ENCODE measurements at regions not wholly inside any gene's neighbourhood (a gene's known extent, or its start where the extent isn't known, plus 50 kb on each side); places are given as distances from the start of the nearest gene placed in this dataset.
"Not testable (repeated sequence)": the region's sequence is repeated elsewhere in the genome, so short reads cannot be mapped to it uniquely, and the experiment has no call there.

DNA sequence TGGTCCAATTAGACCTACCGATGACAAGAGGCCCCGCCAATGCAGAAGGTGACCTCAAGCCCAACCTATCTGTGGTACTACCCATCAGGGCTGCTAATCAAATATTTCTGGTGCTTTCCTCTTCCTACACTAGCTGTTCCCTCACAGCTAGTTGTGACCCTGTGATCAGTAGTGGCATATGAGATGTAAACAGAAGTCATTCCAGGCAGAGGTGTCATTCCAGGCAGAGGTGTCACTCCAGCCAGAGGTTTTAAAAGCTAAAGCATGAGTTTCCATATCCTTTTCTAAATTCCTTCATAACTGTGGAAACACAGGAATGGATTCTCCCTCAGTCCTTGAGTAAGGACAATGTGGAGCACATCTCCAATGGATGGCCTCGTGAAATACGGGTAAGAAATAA, 110.9 kb upstream of the DNAJC10 start:
- H3K27ac ChIP-seq (ENCODE audit: low read length): no peak overlapping the region
- TF ChIP-seq, protein P1, sequence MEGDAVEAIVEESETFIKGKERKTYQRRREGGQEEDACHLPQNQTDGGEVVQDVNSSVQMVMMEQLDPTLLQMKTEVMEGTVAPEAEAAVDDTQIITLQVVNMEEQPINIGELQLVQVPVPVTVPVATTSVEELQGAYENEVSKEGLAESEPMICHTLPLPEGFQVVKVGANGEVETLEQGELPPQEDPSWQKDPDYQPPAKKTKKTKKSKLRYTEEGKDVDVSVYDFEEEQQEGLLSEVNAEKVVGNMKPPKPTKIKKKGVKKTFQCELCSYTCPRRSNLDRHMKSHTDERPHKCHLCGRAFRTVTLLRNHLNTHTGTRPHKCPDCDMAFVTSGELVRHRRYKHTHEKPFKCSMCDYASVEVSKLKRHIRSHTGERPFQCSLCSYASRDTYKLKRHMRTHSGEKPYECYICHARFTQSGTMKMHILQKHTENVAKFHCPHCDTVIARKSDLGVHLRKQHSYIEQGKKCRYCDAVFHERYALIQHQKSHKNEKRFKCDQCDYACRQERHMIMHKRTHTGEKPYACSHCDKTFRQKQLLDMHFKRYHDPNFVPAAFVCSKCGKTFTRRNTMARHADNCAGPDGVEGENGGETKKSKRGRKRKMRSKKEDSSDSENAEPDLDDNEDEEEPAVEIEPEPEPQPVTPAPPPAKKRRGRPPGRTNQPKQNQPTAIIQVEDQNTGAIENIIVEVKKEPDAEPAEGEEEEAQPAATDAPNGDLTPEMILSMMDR (IDR thresholded peaks at IDR 0.05; ENCODE audit: borderline replicate concordance, extremely low read depth, low read length, poor library complexity, severe bottlenecking): no peak
- TF ChIP-seq EZH2 (IDR thresholded peaks at IDR 0.05; ENCODE audit: borderline replicate concordance, low read depth, low read length, severe bottlenecking): no peak
- H3K9ac ChIP-seq (ENCODE audit: low read depth, low read length): no peak overlapping the region
- no peak overlapping the region for H3K4me3 ChIP-seq (ENCODE audit: low read depth in 1 of 2, low read length in 2 of 2)
- H2AFZ ChIP-seq (ENCODE audit: low read depth, low read length): no peak overlapping the region
- no peaks in the 10 kb centered on the region for H3K79me2 ChIP-seq (ENCODE audit: insufficient read depth, low read length)
- no peaks in the 10 kb centered on the region for H3K4me1 ChIP-seq (ENCODE audit: insufficient read depth, low read length)
- no peaks in the 10 kb centered on the region; the same call in 1 of the 2 replicates for H4K20me1 ChIP-seq (ENCODE audit: insufficient read depth, low read length)
- no peaks in the 10 kb centered on the region for H3K27me3 ChIP-seq (ENCODE audit: insufficient read depth, low read length, poor library complexity)
- no peak overlapping the region for H3K4me2 ChIP-seq (ENCODE audit: insufficient read depth, low read length)
- H3K36me3 ChIP-seq (ENCODE audit: insufficient read depth, low read length): no peaks in the 10 kb centered on the region
- no peak for DNase-seq
- no peak for ATAC-seq (ENCODE audit: insufficient read depth, low read depth)
- H3K9me3 ChIP-seq (ENCODE audit: insufficient read depth, low read length, severe bottlenecking): no peaks in the 10 kb centered on the region

- no peaks in the 10 kb centered on the region for H3K9me3 ChIP-seq (ENCODE audit: insufficient read depth, low read length, severe bottlenecking)
- no peak overlapping the region for H3K4me3 ChIP-seq (ENCODE audit: low read depth in 1 of 2, low read length in 2 of 2)
- H3K27ac ChIP-seq (ENCODE audit: low read length): no peak overlapping the region
- H3K9ac ChIP-seq (ENCODE audit: low read depth, low read length): no peak overlapping the region
- no peak for TF ChIP-seq EZH2 (IDR thresholded peaks at IDR 0.05; ENCODE audit: borderline replicate concordance, low read depth, low read length, severe bottlenecking)
- TF ChIP-seq, protein P1 (IDR thresholded peaks at IDR 0.05; ENCODE audit: borderline replicate concordance, extremely low read depth, low read length, poor library complexity, severe bottlenecking): no peak
- DNase-seq (no peak), ATAC-seq (ENCODE audit: insufficient read depth, low read depth) (no peak)
- H3K36me3 ChIP-seq (ENCODE audit: insufficient read depth, low read length): no peaks in the 10 kb centered on the region
- no peaks in the 10 kb centered on the region for H3K79me2 ChIP-seq (ENCODE audit: insufficient read depth, low read length)
- no peak overlapping the region for H2AFZ ChIP-seq (ENCODE audit: low read depth, low read length)
- no peak overlapping the region for H3K4me2 ChIP-seq (ENCODE audit: insufficient read depth, low read length)
- H3K4me1 ChIP-seq (ENCODE audit: insufficient read depth, low read length): no peaks in the 10 kb centered on the region
- no peaks in the 10 kb centered on the region for H4K20me1 ChIP-seq (ENCODE audit: insufficient read depth, low read length)
- no peaks in the 10 kb centered on the region for H3K27me3 ChIP-seq (ENCODE audit: insufficient read depth, low read length, poor library complexity)
These were observed 109.1 kb upstream of the DNAJC10 start for GRCh38 chr2:182606728-182607681.

DNA sequence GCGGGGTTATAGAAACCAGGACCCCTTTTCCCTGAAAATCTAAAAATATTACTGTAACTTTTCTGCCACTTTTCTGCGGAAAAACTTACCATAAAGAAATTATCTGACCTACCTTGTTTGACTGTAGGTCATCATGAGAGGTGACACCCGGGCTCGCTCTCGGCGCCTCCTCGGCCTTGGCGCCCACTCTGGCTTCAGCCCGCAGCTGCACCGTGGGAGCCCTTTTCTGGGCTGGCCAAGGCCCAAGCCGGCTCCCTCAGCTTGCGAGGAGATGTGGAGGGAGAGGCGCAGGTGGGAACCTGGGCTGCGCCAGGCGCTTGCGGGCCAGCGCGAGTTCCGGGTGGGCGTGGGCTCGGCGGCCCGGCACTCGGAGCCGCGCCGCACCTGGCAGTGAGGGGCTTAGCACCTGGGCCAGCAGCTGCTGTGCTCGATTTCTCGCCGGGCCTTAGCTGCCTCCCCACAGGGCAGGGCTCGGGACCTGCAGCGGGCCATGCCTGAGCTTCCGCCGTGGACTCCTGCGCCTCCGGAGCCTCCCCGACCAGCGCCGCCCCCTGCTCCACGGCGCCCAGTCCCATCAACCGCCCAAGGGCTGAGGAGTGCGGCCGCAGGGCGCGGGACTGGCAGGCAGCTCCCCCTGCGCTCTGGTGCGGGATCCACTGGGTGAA, 107.7 kb upstream of the DNAJC10 start:
- DNase-seq: no peak
- no peak overlapping the region for H2AFZ ChIP-seq (ENCODE audit: low read depth, low read length)
- ATAC-seq (ENCODE audit: insufficient read depth, low read depth): no peak

GRCh38 chr2:182609005-182609404, 107.1 kb upstream of the DNAJC10 start:
- not testable (repeated sequence) for DNase-seq; H3K27me3 ChIP-seq (ENCODE audit: insufficient read depth, low read length, poor library complexity); H3K9me3 ChIP-seq (ENCODE audit: insufficient read depth, low read length, severe bottlenecking); H3K9ac ChIP-seq (ENCODE audit: low read depth, low read length); H3K4me1 ChIP-seq (ENCODE audit: insufficient read depth, low read length); H3K36me3 ChIP-seq (ENCODE audit: insufficient read depth, low read length); ATAC-seq (ENCODE audit: insufficient read depth, low read depth); H3K4me2 ChIP-seq (ENCODE audit: insufficient read depth, low read length); H3K4me3 ChIP-seq (ENCODE audit: low read depth in 1 of 2, low read length in 2 of 2); H3K79me2 ChIP-seq (ENCODE audit: insufficient read depth, low read length); H4K20me1 ChIP-seq (ENCODE audit: insufficient read depth, low read length); H2AFZ ChIP-seq (ENCODE audit: low read depth, low read length); H3K27ac ChIP-seq (ENCODE audit: low read length)

More for the DNA sequence above, 107.7 kb upstream of the DNAJC10 start:
- Histone ChIP-seq H3K27me3 (ENCODE audit: insufficient read depth, low read length, poor library complexity) (no peaks in the 10 kb centered on the region), H3K4me3 (ENCODE audit: low read depth in 1 of 2, low read length in 2 of 2) (no peak overlapping the region), H3K9ac (ENCODE audit: low read depth, low read length) (no peak overlapping the region), H3K27ac (ENCODE audit: low read length) (no peak overlapping the region), H3K4me2 (ENCODE audit: insufficient read depth, low read length) (no peak overlapping the region), H3K79me2 (ENCODE audit: insufficient read depth, low read length) (no peaks in the 10 kb centered on the region), H3K9me3 (ENCODE audit: insufficient read depth, low read length, severe bottlenecking) (no peaks in the 10 kb centered on the region), H3K4me1 (ENCODE audit: insufficient read depth, low read length) (no peaks in the 10 kb centered on the region), H3K36me3 (ENCODE audit: insufficient read depth, low read length) (no peaks in the 10 kb centered on the region), H4K20me1 (ENCODE audit: insufficient read depth, low read length) (no peaks in the 10 kb centered on the region)
- TF ChIP-seq EZH2 (IDR thresholded peaks at IDR 0.05; ENCODE audit: borderline replicate concordance, low read depth, low read length, severe bottlenecking): no peak
- TF ChIP-seq, protein P1 (IDR thresholded peaks at IDR 0.05; ENCODE audit: borderline replicate concordance, extremely low read depth, low read length, poor library complexity, severe bottlenecking): no peak

Measured in DND-41 (cell line).